Transverse colon (tissue), 4 donors: ENCODE measurements at regions not wholly inside any gene's neighbourhood (a gene's known extent, or its start where the extent isn't known, plus 50 kb on each side); places are given as distances from the start of the nearest gene placed in this dataset.
"Not testable (repeated sequence)": the region's sequence is repeated elsewhere in the genome, so short reads cannot be mapped to it uniquely, and the experiment has no call there.

ENCODE experiments used
- DNase-seq: peaks from one replicate; pipeline ENCODE4 v3.0.0-alpha.2; 2019
- H3K27ac ChIP-seq, 4 donors: fragments of 200-600 bp; sonication (generic); 2 replicates each; pipeline ENCODE4 v1.5.1; 2016 to 2018; ENCODE audit warnings: inconsistent platforms in 4 of 4
- H3K27me3 ChIP-seq: fragments of 200-600 bp; sonication (generic); 2 replicates; pipeline ENCODE4 v1.5.1; 2017; ENCODE audit warnings: inconsistent platforms
- H3K36me3 ChIP-seq, 4 donors: fragments of 200-600 bp; sonication (generic); 2 replicates each; pipeline ENCODE4 v1.5.1; 2017 to 2019; ENCODE audit warnings: inconsistent platforms in 4 of 4
- H3K4me1 ChIP-seq, 4 donors: fragments of 200-600 bp; sonication (generic); 2 replicates each; pipeline ENCODE4 v1.5.1; 2017 to 2020; ENCODE audit warnings: inconsistent platforms in 4 of 4
- H3K4me3 ChIP-seq, 4 donors: fragments of 200-600 bp; sonication (generic); 1 replicate in 1 of 4; 2 replicates in 3 of 4; pipeline versions ENCODE4 v1.5.1 to v1.6.1; 2017 to 2019; ENCODE audit warnings: inconsistent platforms in 4 of 4
- H3K9me3 ChIP-seq, 2 donors: fragments of 200-600 bp; sonication (generic); 2 replicates each; pipeline ENCODE4 v1.5.1; 2017 to 2019; ENCODE audit warnings: inconsistent platforms in 2 of 2
- CTCF ChIP-seq, 5 experiments: fragments of 200-600 bp in 3 of 5; fragments of 450-650 bp in 2 of 5; sonication (generic) in 3 of 5; IDR thresholded peaks; 1 replicate in 2 of 5; 2 replicates in 3 of 5; pipeline ENCODE4 v1.5.1; 2016 to 2017; ENCODE audit warnings: antibody characterized with exemption in 5 of 5, inconsistent platforms in 3 of 5, mild to moderate bottlenecking in 2 of 5, moderate library complexity in 1 of 5
- EP300 ChIP-seq: sonication (generic); formaldehyde crosslinking; IDR thresholded peaks from one replicate; pipeline ENCODE4 v1.6.1; 2017; ENCODE audit warnings: antibody characterized with exemption, low read depth
- POLR2A ChIP-seq: fragments of 450-650 bp; IDR thresholded peaks from one replicate; pipeline ENCODE4 v1.6.1; 2016; ENCODE audit warnings: antibody characterized with exemption, mild to moderate bottlenecking, moderate library complexity
- POLR2AphosphoS5 ChIP-seq, 3 donors: sonication (generic); formaldehyde crosslinking; IDR thresholded peaks; one replicate each; pipeline ENCODE4 v1.6.1; 2016; ENCODE audit warnings: antibody characterized with exemption in 3 of 3
- WGBS, 2 donors: methylation state at CpG; one replicate each; pipeline ENCODE4 v1.1.5; 2018; ENCODE audit warnings: low coverage in 1 of 2; 5-methylcytosine and 5-hydroxymethylcytosine counted together
- in situ Hi-C, 4 donors: fragments of 200-750 bp; cut with MboI; loops; one replicate each; pipeline versions ENCODE4 v1.15.0 to v1.15.1; 2017; ENCODE audit warnings: low sequenced_read_pairs in 3 of 4, low pct_ligation_motif_present in 1 of 4, low pct_unique_long_range_greater_than_20kb in 1 of 4
- intact Hi-C: fragments of 100-400 bp; cut with DNase I; formaldehyde crosslinking; loops from one replicate; pipeline ENCODE4 v1.15.1; 2023; ENCODE audit warnings: low total_unique reads

GRCh38 chr11:103811870-103812455, 224.5 kb upstream of the DDI1 start:
- 79% methylated on average over 3 of the region's 3 CpGs; no CpG with 5 or more reads in 1 of the 2 donors for WGBS, 2 donors

GRCh38 chr11:103812680-103813079, 223.8 kb upstream of the DDI1 start:
- intact Hi-C loops (no loop called here), in situ Hi-C loops (no loop called here)
- Histone ChIP-seq H3K27ac (no peak overlapping the region), H3K4me3 (no peak overlapping the region), H3K4me1 (no peaks in the 10 kb centered on the region), H3K36me3 (no peaks in the 10 kb centered on the region), H3K27me3 (no peaks in the 10 kb centered on the region), H3K9me3 (no peaks in the 10 kb centered on the region)
- TF ChIP-seq POLR2A = no peak
- no peak for TF ChIP-seq CTCF (IDR thresholded peaks at IDR 0.05)
- no peak for DNase-seq
- 90 to 91% methylated on average over 3 of the region's 3 CpGs for WGBS, 2 donors

More at GRCh38 chr11:103811870-103812455, 224.5 kb upstream of the DDI1 start:
- no peak overlapping the region for H3K27ac ChIP-seq
- no peak for DNase-seq
- H3K36me3 ChIP-seq = no peaks in the 10 kb centered on the region
- H3K4me1 ChIP-seq = no peaks in the 10 kb centered on the region
- no peaks in the 10 kb centered on the region for H3K27me3 ChIP-seq
- in situ Hi-C loops (no loop called here), intact Hi-C loops (no loop called here)
- TF ChIP-seq POLR2AphosphoS5 (IDR thresholded peaks at IDR 0.05) = no peak
- no peak for TF ChIP-seq EP300
- TF ChIP-seq POLR2A = no peak
- no peak for TF ChIP-seq CTCF (IDR thresholded peaks at IDR 0.05)
- H3K9me3 ChIP-seq = no peaks in the 10 kb centered on the region
- H3K4me3 ChIP-seq = no peak overlapping the region

GRCh38 chr11:103820345-103820744, 216.1 kb upstream of the DDI1 start:
- DNase-seq, H3K27me3 ChIP-seq, H3K27ac ChIP-seq, in situ Hi-C loops, H3K4me3 ChIP-seq, intact Hi-C loops, H3K9me3 ChIP-seq, H3K36me3 ChIP-seq, H3K4me1 ChIP-seq: not testable (repeated sequence)
- 93% methylated on average over 8 of the region's 8 CpGs; no CpG with 5 or more reads in 1 of the 2 donors for WGBS, 2 donors

- no peaks in the 10 kb centered on the region for H3K36me3 ChIP-seq
- no peak for DNase-seq
- no peaks in the 10 kb centered on the region for H3K9me3 ChIP-seq
- in situ Hi-C loops = no loop called here
- H3K4me3 ChIP-seq = no peak overlapping the region
- TF ChIP-seq EP300 (no peak), POLR2AphosphoS5 (IDR thresholded peaks at IDR 0.05) (no peak), CTCF (IDR thresholded peaks at IDR 0.05) (no peak), POLR2A (no peak)
- WGBS, 2 donors = 38 to 49% methylated on average over 1 of the region's 1 CpG
- H3K27me3 ChIP-seq = no peaks in the 10 kb centered on the region
- no peak overlapping the region for H3K27ac ChIP-seq
- H3K4me1 ChIP-seq = peaks cover 0 to 24% (median 5%) of the 10 kb centered on the region in 4 donors
- intact Hi-C loops = no loop called here
Measured at GRCh38 chr11:103824116-103824515, 212.3 kb upstream of the DDI1 start.

GRCh38 chr11:103825469-103825868, 211.0 kb upstream of the DDI1 start:
- Histone ChIP-seq H3K36me3 (no peaks in the 10 kb centered on the region), H3K4me1 (peaks cover 0 to 32% (median 9%) of the 10 kb centered on the region in 4 donors), H3K9me3 (no peaks in the 10 kb centered on the region), H3K4me3 (no peak overlapping the region), H3K27ac (no peak overlapping the region), H3K27me3 (no peaks in the 10 kb centered on the region)
- TF ChIP-seq POLR2AphosphoS5 (IDR thresholded peaks at IDR 0.05) = no peak
- no peak for TF ChIP-seq POLR2A
- no peak for TF ChIP-seq EP300
- TF ChIP-seq CTCF (IDR thresholded peaks at IDR 0.05) = no peak
- in situ Hi-C loops = no loop called here
- no peak for DNase-seq
- intact Hi-C loops = no loop called here
- 73 to 92% methylated on average over 2 of the region's 2 CpGs for WGBS, 2 donors
